AG09319 (cell line): ENCODE measurements at regions not wholly inside any gene's neighbourhood (a gene's known extent, or its start where the extent isn't known, plus 50 kb on each side); places are given as distances from the start of the nearest gene placed in this dataset.

ENCODE experiments used
- DNase-seq: peaks from one replicate; pipeline ENCODE4 v3.0.0-alpha.2; 2010; ENCODE audit warnings: low read depth; ENCODE audit errors: extremely low read depth
- TF ChIP-seq, protein P1 (sequence below): IDR thresholded peaks from 2 replicates; pipeline ENCODE4 v1.5.1; 2011; ENCODE audit warnings: low read depth, mild to moderate bottlenecking, inconsistent platforms, low read length, moderate library complexity

DNA sequence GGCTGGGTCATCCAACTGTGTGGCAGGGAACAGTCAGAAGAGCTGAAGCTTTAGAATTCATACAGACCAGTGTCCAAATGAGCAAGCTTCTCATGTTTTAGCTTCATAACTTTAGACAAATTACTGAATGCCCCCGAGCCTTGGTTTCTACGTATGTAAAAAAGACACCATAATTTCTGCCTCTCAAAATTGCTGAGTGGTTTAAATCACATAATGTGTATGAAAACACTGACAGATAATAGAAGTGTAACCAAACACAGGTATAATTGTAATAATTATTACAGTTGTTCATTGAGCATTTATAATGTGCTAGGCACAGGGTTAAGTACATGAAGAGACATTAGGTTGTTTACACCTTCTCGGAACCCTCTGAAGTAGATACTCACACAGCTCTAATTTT is 207.2 kb downstream of the IGSF11 start:
- TF ChIP-seq, protein P1, sequence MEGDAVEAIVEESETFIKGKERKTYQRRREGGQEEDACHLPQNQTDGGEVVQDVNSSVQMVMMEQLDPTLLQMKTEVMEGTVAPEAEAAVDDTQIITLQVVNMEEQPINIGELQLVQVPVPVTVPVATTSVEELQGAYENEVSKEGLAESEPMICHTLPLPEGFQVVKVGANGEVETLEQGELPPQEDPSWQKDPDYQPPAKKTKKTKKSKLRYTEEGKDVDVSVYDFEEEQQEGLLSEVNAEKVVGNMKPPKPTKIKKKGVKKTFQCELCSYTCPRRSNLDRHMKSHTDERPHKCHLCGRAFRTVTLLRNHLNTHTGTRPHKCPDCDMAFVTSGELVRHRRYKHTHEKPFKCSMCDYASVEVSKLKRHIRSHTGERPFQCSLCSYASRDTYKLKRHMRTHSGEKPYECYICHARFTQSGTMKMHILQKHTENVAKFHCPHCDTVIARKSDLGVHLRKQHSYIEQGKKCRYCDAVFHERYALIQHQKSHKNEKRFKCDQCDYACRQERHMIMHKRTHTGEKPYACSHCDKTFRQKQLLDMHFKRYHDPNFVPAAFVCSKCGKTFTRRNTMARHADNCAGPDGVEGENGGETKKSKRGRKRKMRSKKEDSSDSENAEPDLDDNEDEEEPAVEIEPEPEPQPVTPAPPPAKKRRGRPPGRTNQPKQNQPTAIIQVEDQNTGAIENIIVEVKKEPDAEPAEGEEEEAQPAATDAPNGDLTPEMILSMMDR, result no peak
- no peak for DNase-seq

DNA sequence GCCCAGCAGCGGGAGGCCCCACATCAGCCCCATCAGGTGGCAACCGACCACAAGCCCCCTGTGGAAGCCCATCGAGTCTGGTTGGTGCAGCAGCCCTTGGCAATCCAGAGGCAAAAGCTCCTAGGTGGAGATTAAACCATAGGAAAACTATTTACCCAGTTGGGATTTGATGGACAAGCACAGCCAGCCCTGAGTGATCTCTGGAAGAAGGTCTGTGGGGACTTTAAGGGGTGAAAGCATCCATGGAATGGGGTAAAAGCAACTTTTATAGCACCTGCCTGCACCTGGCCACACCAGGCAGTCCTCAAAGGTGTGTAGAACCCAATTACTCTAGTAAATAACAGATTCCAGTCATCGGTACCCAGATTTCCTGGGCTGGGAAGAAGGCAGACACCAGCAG is 206.3 kb downstream of the IGSF11 start:
- no peak for DNase-seq
- TF ChIP-seq, protein P1, result no peak

DNA sequence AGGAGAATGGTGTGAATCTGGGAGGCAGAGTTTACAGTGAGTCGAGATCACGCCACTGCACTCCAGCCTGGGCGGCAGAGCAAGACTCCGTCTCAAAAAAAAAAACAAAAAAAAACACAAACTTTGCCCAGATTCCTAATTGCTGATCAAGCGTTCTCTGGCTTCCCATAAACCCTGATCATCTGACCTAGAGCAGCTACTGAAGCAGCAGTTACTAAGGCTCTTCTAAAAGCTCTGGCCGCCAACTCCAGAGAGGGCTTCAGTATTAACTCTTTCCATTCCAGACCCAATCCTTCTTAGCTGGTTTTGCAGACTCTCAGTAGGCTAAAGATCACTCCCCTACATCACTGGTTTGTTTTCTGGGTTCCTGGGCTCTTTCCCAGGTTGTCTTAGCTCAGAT is 201.6 kb downstream of the IGSF11 start:
- TF ChIP-seq, protein P1, result no peak
- no peak for DNase-seq

GRCh38 chr3:118838871-118839270 is 195.8 kb downstream of the IGSF11 start:
- TF ChIP-seq, protein P1, result no peak
- no peak for DNase-seq

GRCh38 chr3:118842147-118842863 is 192.3 kb downstream of the IGSF11 start:
- TF ChIP-seq, protein P1, result no peak
- DNase-seq, result no peak

DNA sequence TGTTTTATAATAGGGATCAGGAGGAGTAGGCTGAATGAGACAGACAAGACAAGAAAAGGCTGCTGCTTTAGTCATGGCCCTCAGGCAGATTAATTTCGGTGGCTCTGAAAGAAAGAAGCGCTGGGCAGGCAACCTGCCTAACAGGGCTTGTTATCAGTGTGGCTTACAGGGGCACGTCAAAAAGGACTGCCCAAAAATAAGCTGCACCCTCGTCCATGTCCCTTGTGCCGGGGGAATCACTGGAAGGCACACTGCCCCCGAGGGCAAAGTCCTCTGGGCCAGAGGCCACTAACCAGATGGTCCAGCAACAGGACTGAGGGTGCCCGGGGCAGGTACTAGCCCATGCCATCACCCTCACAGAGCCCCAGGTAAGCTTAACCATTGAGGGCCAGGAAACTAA is 188.5 kb downstream of the IGSF11 start:
- TF ChIP-seq, protein P1, result no peak
- no peak for DNase-seq
